A673 (cell line): ENCODE measurements at regions not wholly inside any gene's neighbourhood (a gene's known extent, or its start where the extent isn't known, plus 50 kb on each side); places are given as distances from the start of the nearest gene placed in this dataset.

Experiments
- BruUV-seq: library from RNA; stranded (reverse); fragments of 400-500 nt; replicated peaks from 2 replicates; lab custom pipeline; 2021; lab: Mats Ljungman, UMichigan
- CTCF ChIA-PET: fragments of 300-600 bp; sonication (Branson Sonifier 250); formaldehyde crosslinking; loops from one replicate; lab custom pipeline; 2022; ENCODE audit warnings: antibody characterized with exemption; lab: Charles Lee
- POLR2A ChIA-PET: fragments of 300-600 bp; sonication (Branson Sonifier 250); formaldehyde crosslinking; loops from one replicate; lab custom pipeline; 2022; ENCODE audit warnings: antibody characterized with exemption; ENCODE audit not compliant: low non-redundant PET; lab: Charles Lee
- DNase-seq: peaks from one replicate; pipeline ENCODE4 v3.0.0-alpha.2; 2015; ENCODE audit warnings: low spot score
- H3K27ac ChIP-seq: fragments of 200-600 bp; sonication (generic); 2 replicates; pipeline ENCODE4 v1.5.1; 2016; ENCODE audit warnings: mixed run types, low read depth, mild to moderate bottlenecking, mixed read lengths, antibody characterized with exemption, low read length; ENCODE audit not compliant: poor library complexity, severe bottlenecking
- H3K27me3 ChIP-seq: fragments of 200-600 bp; sonication (generic); replicated peaks from 2 replicates; pipeline ENCODE4 v1.6.1; 2017; ENCODE audit warnings: mixed run types, low read depth, mild to moderate bottlenecking, mixed read lengths, antibody characterized with exemption, low read length; ENCODE audit not compliant: insufficient read depth, poor library complexity
- H3K36me3 ChIP-seq: fragments of 200-600 bp; sonication (generic); 2 replicates; pipeline ENCODE4 v1.6.1; 2016; ENCODE audit warnings: mixed run types, mild to moderate bottlenecking, mixed read lengths, antibody characterized with exemption, low read length; ENCODE audit not compliant: insufficient read depth, poor library complexity, severe bottlenecking
- H3K4me1 ChIP-seq: fragments of 200-600 bp; sonication (generic); 2 replicates; pipeline ENCODE4 v1.6.1; 2017; ENCODE audit warnings: mixed run types, mild to moderate bottlenecking, mixed read lengths, antibody characterized with exemption, low read length; ENCODE audit not compliant: insufficient read depth, poor library complexity, severe bottlenecking
- H3K4me3 ChIP-seq: fragments of 200-600 bp; sonication (generic); 2 replicates; pipeline ENCODE4 v1.5.1; 2016; ENCODE audit warnings: low read depth, mixed run types, mild to moderate bottlenecking, mixed read lengths, low read length; ENCODE audit not compliant: poor library complexity, severe bottlenecking
- H3K9me3 ChIP-seq: fragments of 200-600 bp; sonication (generic); 2 replicates; pipeline ENCODE4 v1.6.1; 2016; ENCODE audit warnings: mixed run types, low read depth, mild to moderate bottlenecking, mixed read lengths, antibody characterized with exemption, low read length; ENCODE audit not compliant: poor library complexity, severe bottlenecking
- CTCF ChIP-seq: fragments of 300-800, 200-600 bp; sonication (generic); conservative IDR thresholded peaks from 2 replicates; pipeline ENCODE4 v1.5.1; 2017; ENCODE audit warnings: low read depth, mild to moderate bottlenecking, antibody characterized with exemption, low read length, moderate library complexity, mixed read lengths
- EZH2 ChIP-seq: fragments of 200-600 bp; sonication (generic); IDR thresholded peaks from 2 replicates; pipeline ENCODE4 v1.6.1; 2017; ENCODE audit warnings: borderline replicate concordance, low read depth, mild to moderate bottlenecking, mixed read lengths, antibody characterized with exemption, low read length; ENCODE audit not compliant: poor library complexity, severe bottlenecking
- intact Hi-C: fragments of 100-400 bp; cut with micrococcal nuclease; formaldehyde crosslinking; loops from one replicate; pipeline ENCODE4 v1.10.0; 2022; ENCODE audit not compliant: unreplicated experiment

- no TSS peak for BruUV-seq
- no peaks in the 10 kb centered on the region for H3K9me3 ChIP-seq
- ChIA-PET POLR2A (no interaction called here), CTCF (no interaction called here)
- TF ChIP-seq CTCF (no peak), EZH2 (no peak)
- H3K4me3 ChIP-seq: no peak overlapping the region
- H3K36me3 ChIP-seq: no peaks in the 10 kb centered on the region
- H3K27ac ChIP-seq: no peak overlapping the region
- DNase-seq: no peak
- intact Hi-C loops: no loop called here
- peaks cover 10% of the 10 kb centered on the region for H3K4me1 ChIP-seq
- H3K27me3 ChIP-seq: no peaks in the 10 kb centered on the region
These were observed 111.4 kb upstream of the RBMS3 start for GRCh38 chr3:29169451-29169850.

- Histone ChIP-seq H3K36me3 (no peaks in the 10 kb centered on the region), H3K4me1 (peaks cover 1% of the 10 kb centered on the region), H3K4me3 (no peak overlapping the region), H3K27ac (no peak overlapping the region), H3K27me3 (no peaks in the 10 kb centered on the region), H3K9me3 (no peaks in the 10 kb centered on the region)
- DNase-seq: no peak
- TF ChIP-seq CTCF: no peak
- TF ChIP-seq EZH2: no peak
- POLR2A ChIA-PET: no interaction called here
- CTCF ChIA-PET: no interaction called here
- BruUV-seq: no TSS peak
- intact Hi-C loops: no loop called here
These were observed 109.6 kb upstream of the RBMS3 start for GRCh38 chr3:29171043-29171990.

- Histone ChIP-seq H3K4me1 (peaks cover 21% of the 10 kb centered on the region), H3K9me3 (no peaks in the 10 kb centered on the region), H3K27me3 (no peaks in the 10 kb centered on the region), H3K27ac (no peak overlapping the region), H3K36me3 (no peaks in the 10 kb centered on the region), H3K4me3 (no peak overlapping the region)
- intact Hi-C loops: no loop called here
- CTCF ChIA-PET: no interaction called here
- no TSS peak for BruUV-seq
- DNase-seq: peak; percentile 19
- POLR2A ChIA-PET: no interaction called here
- TF ChIP-seq CTCF (no peak), EZH2 (no peak)
These were observed 104.4 kb upstream of the RBMS3 start for GRCh38 chr3:29176501-29176900.
